NK-92 (cell line): ENCODE measurements at regions not wholly inside any gene's neighbourhood (a gene's known extent, or its start where the extent isn't known, plus 50 kb on each side); places are given as distances from the start of the nearest gene placed in this dataset.
"Not testable (repeated sequence)": the region's sequence is repeated elsewhere in the genome, so short reads cannot be mapped to it uniquely, and the experiment has no call there.

Experiments used
- DNase-seq: peaks from one replicate; lab custom pipeline; 2025; ENCODE audit not compliant: unreplicated experiment; lab: John Stamatoyannopoulos, UW

DNA sequence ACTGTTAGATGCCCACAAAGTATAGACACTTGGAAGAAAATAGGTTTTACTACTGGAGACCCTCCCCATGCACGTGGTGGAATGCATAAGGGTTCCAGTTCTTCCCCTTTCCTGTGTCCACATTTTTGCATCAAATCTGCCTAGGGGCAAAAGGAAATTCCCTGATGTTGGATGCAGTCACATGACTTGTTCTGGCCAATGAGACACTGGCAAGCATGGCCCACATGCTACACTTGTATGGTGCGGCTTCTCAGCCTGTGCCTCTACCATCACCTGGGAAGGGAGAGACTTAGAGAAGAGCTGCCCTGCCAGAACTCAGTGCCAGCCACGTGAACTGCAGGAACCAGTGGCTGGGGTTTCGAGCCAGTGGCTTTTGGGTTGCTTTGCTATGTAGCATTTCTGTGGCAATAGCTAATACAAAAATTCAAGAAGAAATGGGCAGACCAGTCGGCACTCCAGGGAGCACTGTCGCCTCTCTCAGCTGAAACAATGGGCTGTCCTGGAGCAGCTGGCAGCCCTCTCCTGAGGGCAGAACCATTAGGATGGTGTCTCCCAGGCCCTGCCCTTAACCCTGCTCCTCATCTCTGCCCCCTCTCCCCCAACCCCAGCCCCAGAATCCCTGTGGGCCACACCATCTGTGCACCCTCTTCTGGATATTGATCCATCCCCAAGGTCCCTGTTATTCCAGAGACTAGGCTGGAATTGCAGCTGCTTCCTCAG is 634.0 kb downstream of the UQCRFS1 start:
- no peak for DNase-seq

DNA sequence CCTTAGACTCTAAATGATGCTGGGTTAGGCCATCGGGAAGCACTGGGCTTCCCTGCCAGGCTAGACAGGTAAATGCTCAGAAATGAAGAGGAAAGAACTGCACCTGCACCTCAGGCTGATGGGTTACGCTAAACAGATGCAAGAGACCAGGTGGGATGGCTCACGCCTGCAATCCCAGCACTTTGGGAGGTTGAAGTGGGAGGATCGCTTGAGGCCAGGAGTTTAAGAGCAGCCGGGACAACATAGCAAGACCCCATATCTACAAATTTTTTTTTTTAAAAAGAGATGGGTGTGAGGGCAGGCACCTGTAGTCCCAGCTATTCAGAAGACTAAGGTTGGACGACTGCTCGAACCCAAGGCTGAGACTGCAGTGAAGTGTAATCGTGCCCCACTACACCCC is 634.7 kb downstream of the UQCRFS1 start:
- no peak for DNase-seq

DNA sequence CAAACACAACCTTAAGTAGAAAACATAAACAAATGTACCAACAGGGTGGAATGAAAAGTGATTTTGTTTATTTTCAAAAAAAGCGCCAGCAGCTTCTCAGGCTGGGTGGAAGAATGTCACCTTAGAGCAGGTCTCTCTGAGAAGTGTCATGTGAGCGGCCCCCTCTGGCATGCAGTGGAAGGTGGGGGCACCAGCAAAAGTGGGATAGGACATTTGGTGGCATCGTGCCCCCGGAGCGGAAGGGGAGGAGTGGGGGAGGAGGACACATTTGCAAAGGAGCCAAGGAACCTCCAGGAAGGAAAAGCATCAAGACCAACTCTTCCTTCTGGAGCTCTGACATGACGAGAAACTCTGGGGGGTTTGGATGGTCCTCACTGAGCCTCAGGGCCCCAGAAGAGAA is 635.3 kb downstream of the UQCRFS1 start:
- DNase-seq, result no peak

DNA sequence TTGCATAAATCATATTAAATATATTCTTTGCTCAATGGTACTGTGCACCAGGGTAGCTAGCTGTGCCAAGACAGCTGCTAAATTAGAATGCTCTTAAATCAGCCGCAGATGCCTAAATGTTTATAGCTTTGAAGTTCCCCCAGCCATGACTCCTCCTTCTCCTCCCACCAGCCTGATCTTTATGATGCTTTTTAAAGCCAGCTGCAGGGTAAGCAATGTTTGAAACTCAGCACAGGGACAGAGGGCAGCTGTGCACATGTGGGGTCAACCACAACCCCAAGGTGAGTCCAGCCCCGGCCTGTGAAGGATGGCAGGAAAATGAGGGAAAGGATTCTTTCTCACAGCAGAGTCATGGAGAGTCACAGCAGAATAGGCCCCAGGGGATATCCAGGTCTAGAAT is 635.7 kb downstream of the UQCRFS1 start:
- no peak for DNase-seq

DNA sequence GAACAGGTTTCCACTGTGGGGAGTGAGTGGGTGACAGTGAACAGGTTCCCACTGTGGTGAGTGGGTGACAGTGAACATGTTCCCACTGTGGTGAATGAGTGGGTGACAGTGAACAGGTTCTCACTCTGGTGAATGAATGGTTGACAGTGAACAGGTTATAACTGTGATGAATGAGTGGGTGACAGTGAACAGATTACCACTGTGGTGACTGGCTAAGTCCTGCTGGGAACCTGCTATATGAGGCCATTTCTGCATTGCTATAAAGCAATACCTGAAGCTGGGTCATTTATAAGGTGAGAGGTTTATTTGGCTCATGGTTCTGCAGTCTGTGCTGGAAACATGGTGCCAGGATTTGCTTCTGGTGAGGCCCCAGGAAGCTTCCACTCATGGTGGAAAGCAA is 637.1 kb downstream of the UQCRFS1 start:
- no peak for DNase-seq

DNA sequence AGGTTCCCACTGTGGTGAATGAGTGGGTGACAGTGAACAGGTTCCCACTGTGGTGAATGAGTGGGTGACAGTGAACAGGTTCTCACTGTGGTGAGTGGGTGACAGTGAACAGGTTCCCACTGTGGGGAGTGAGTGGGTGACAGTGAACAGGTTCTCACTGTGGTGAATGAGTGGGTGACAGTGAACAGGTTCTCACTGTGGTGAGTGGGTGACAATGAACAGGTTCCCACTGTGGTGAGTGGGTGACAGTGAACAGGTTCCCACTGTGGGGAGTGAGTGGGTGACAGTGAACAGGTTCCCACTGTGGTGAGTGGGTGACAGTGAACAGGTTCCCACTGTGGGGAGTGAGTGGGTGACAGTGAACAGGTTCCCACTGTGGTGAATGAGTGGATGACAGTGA is 637.6 kb downstream of the UQCRFS1 start:
- not testable (repeated sequence) for DNase-seq

DNA sequence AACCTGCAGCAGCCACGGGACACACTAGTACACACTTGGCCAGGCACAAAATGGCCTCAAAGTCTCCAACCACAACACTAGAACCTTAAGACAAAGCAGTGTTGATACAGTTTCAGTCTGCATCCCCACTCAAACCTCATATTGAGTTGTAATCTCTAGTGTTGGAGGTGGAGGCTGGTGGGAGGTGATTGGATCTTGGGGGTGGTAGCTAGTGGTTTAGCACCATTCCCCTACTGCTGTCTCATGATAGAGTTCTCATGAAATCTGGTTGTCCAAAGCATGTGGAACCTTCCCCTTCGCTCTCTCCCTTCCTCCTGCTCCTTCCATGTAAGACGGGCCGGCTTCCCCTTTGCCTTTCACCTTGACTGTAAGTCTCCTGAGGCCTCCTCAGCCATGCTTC is 638.7 kb downstream of the UQCRFS1 start:
- DNase-seq, result no peak

DNA sequence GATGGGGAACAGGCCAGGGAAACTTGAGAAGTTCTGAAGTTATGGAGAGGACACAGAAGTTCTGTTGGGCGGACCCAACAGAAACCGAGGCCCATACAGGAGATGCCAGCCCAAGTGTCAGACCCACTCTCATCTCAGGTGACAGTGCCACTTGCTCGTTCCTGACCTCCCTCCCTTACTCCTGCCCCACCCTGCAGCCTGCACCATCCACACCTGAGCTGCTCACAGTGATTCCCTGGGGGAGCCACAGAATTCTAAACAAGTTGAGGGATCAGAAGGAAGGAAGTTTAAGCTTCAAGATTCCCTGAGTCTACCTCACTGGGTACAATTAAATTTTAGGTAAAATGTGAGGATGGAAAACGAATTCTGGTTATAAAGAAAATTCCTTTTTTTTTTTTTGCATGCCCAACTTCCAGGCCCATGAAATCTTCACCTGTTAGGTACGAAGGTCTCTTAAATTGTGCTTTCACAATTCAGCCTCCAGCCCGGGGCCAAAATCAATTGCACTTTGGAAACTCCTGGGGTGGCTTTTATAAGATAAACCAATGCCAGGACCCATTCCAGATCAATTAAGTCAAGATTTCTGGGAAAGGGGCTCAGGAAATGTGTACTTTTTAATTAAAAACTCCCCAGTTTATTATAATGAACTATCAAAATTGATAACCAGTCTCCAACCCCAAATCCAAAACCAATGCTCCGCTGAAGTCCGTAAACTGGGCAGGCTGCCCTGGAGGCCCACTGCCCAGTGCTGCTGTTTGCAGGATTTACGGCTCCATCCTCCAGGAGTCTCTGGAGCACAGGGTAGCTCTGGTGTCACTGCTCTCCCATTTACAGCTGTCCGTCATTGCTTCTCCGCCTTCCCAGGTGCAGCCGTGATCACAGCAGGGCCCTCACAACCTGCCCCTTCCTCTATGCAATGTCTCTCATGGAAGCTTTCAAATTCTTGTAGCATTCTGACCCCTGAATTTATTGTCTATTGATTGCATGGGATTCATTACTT is 643.5 kb downstream of the UQCRFS1 start:
- DNase-seq, result no peak

DNA sequence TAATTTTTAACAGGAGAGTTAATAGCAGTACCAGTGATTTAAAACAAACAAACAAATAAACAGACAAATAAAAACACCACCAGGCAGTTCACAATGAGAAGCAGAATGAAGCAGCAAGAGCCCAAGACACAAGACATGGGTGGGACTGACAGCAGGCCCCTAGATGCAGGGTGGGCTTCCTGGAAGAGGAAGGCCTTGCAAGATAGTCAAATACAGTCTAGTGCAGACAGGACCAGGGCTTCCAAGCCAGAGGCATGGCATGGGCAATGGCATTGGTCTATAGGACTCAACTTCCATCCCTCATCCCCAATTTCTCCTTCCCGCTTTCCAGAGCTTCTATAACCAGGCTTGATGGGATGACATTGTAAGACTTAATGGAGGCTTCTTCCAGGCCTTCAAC is 645.1 kb downstream of the UQCRFS1 start:
- no peak for DNase-seq

DNA sequence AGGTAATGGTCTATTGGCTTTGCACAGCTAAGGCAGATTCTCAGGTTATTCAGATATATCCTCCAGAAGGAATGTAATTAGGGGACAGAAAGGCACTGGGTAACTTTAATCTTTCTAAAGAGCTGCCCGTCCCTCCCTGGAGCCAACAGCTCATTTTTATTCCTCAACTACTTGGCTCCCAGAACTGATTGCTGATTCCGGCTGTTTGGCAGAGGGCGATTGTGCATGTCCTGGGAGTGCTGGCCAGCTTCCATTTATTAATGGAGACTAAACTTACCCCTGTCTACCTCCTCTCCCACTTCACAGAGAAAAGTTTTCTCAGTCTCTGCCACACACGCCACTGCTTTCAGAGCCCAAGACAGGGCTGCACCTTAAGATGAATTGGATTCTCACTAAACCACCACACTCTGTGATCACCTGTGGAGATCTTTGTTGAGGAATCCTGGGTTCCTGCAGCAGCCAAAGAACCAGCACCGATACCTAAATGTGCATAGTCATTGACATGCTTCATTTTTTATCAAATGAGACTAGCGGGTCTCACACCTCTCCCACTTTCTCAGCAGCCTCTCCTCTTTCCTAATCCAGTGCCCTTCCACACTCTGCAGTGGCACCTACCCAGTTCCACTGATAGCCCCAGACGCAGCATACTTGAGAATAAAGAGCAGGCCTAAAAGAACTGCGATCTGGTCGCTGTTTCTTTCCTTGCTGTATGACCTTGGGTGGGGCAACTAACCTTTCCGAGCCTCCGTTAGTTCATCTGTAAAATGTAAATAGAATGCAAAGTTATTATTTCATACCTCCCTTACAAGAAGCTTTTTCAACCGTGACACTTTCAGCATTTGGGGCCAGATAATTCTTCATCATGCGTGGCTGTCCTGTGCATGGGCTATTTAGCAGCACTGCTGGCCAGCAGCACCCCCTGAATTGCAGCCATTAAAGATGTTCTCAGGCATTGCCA is 648.7 kb downstream of the UQCRFS1 start:
- no peak for DNase-seq

DNA sequence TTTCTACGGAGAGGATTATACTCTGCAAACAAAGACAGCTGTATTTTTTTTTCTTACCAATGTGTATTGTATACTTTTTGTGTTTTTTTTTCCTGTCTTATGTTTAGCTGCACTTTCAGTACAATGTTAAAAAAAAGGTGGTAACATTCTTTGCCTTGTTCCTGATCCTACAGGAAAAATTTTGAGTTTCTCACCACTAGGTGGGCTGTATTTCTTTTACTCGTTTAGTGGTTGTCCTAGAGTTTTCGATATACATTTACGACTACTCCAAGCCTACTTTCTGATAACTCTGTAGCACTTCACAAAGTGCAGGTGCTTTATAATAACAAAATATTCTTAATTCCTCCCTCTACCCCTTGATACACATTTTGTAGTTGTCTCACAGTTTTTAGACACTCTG is 652.2 kb downstream of the UQCRFS1 start:
- no peak for DNase-seq

DNA sequence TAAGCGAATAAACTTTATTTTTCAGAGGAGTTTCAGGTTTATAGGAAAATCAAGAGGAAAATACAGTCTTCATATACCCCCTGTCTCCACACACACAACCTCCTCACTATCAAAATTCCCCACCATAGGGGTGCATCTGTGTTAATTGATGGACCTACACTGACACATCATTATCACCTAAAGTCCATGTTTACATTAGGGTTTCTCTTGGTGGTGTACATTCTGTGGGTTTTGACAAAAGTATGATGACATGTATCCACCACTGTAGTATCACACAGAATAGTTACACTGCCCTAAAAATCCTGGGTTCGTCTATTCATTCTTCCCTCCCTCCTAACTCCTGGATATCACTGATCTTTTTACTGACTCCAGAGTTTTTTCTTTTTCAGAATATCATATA is 654.2 kb downstream of the UQCRFS1 start:
- no peak for DNase-seq

DNA sequence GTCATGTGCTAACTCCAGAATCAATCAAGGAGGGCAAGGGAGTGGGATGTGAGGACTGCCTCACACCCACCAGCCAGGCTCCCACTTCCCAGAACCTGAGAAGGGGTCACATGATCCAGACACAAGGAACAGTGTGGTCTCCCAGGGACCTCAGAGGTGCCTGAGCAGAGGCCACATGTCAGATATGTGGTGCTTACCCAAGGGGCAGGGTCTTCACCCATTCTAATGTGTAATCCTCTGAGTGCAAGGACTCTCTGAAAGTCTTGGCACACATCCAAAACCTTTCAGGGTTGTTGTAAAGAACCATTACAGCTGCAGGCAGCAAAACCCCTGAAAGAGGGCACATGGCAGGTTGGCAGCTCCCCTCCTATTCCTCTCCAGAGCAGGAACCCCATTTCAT is 656.6 kb downstream of the UQCRFS1 start:
- DNase-seq, result no peak

DNA sequence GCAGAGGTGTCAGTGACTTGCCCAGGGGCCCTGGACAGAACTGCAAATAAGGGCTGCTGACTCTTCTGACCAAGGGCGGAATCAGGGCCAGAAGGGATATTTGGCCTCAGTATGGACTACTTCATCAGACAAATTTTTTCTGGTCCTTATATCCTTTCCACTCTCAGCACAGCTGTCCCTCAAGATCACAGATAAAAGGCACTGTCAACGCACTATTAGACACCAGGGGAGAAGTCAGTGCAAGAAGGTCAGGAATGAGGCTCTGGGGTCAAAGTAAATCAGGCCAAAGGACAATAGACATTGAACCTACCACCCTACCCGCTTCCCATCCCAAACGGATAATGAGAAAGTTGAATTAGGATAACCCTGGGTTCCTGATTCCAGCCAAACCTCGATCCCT is 657.6 kb downstream of the UQCRFS1 start:
- DNase-seq, result no peak

DNA sequence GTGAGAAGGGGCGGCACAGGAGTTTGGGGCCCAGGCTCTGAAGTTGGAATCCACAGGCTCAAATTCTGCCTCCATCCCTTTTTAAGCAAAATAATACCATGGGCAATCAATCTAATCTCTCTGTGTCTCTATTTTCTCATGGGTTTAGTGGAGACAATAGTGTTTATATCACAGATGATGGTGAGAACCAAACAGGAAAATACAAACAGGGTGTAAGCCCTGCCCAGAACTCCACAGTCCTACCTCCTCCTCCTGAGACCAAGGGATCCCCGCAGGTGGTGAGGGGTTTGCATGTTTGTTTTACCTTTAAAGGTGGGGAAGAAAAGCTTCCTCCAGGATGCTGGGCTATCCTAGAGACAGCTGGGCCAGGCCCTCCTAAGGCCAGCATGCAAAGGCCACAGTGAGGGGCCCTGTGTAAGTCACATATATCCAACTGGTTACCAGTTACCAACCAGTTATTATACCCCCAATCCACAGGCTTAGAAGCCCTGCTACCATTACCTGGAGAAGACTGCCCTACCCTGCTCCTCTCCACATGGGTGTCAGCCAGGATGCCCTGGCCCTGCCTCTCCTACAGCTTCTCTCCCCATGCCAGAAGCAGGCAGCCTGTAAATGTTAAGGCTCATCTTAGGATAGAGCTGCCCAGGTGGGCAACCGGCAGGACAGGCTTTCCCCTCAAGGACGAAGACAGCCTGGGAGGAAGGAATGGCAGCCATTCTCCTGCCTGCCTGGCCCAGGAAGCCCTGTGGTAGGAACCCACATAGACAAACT is 658.4 kb downstream of the UQCRFS1 start:
- no peak for DNase-seq

DNA sequence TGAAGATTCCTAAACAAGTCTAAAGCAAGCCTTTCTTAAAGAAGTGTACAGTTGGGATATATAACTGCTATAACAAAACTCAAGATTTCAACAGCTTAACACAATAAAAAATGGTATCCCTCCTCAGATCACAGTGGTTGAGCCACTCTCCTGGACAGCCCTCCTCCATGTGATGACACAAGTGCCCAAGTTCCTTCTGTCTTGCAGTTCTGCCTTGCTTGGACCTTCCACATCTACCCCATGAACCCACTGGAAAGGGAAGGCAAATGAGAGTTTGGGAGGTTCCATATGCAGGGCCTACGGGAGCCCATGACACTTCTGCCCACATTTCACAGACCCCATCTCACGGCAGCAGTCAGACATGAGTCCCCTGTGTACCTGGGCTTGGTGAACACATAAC is 659.2 kb downstream of the UQCRFS1 start:
- DNase-seq, result no peak

DNA sequence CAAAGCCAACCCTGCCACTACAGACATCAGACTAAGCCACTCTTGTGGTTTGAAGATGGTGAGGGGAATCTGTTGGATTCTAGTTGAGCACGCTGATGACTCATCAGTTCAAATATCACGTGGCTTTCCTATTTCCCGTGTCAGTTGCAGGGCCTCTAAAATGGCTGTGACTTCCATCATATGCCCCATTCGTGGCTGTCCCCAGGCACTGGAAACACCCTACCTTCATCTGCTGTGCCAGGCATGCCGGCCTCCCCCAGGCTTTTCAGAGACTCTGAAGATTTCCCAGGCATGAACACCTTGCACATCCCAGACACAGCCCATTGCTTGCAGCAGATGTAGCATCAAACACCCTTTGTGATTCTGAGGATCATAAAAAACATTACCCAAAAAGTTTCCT is 659.9 kb downstream of the UQCRFS1 start:
- DNase-seq, result no peak

DNA sequence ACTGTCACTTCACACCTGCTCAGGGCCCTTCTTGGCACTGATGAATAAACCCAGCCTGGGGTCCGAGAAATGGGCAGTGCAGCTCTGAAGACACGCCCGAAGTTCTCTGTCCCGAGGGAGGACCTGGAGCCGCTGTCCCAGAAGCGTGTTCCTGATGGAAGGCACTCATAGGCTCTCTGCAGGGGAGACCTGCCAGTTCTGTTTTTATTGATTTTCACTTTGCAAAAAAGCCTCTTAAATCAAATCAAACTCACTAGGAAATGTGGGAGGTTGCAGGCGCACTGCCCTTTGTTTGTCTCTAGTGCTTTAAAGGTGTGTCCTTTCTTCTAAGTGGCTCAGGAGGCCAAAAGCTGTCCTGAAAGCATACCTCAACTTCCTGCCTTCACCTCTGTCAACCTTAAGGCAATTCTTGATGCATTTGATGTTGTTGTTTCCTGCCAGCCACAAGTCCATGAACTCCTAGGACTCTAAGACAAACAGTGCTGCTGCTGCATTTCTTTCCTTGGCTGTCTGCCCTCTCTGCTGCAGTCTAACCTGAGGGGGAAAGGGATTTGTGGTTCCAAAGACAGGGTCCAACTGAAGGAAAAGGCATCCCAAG is 663.2 kb downstream of the UQCRFS1 start:
- no peak for DNase-seq

DNA sequence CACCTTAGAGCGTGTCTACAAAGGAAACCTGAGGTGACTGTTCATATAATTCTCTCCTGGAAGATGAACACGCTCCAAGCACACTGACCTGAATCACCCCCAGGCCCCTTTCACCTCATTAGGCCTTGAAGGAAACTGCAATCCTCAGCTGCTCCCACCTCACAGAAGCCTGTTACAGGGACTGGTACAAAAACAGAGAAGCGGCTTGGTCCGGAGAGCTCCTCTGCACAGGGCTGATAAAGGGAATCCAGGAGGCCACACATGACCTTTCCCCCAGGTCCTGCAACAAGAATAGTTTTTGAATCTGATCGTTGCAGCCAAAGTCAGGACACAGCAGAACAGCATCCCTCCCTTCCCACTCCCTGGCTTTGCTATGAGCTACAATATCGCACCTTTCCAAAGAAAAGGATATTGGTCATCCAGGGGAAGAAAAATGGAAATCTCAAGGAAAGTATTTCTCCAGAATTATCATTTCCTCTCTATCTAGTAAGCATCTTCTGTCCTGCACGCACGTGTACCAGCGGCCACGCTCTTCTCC is 666.7 kb downstream of the UQCRFS1 start:
- DNase-seq, result no peak

DNA sequence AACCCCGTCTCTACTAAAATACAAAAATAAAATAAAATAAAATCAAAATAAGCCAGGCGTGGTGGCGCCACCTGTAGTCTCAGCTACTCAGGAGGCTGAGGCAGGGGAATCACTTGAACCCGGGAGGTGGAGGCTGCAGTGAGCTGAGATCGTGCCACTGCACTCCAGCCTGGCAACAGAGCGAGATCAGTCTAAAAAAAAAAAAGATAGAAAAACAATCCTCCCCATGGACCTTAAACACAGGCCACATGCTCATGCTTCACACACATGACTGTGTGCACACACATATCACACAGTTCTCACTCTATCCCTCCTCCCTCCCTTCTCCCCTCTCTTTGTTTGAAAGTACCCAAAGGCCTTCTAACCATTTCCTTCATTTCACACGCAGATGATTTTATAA is 667.6 kb downstream of the UQCRFS1 start:
- not testable (repeated sequence) for DNase-seq
